ENCODE measurements at regions not wholly inside any gene's neighbourhood (a gene's known extent, or its start where the extent isn't known, plus 50 kb on each side); places are given as distances from the start of the nearest gene placed in this dataset.

DNA sequence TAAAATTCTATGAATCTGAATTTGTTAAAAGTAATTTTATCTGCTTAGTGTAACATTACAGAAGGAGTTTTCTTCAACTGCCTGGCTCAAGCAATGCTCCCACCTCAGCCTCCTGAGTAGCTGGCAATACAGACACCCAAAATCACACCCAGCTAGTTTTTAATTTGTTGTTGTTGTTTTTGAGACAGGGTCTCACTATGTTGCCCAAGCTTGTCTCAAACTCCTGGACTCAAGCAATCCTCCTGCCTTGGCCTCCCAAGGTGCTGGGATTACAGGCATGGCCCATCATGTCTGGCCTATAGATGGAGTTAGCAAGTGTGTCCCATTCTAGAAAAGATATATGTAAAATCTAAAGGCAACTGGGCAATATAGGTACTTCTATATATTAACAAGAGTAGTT lies 1580.4 kb upstream of the PRR20A start:
- H3K27me3 Mint-ChIP-seq (ENCODE audit: low read depth), result no peaks in the 10 kb centered on the region; the same call in 1 of the 2 replicates
- H3K36me3 Mint-ChIP-seq, result peaks cover 30% of the 10 kb centered on the region
- H3K4me3 Mint-ChIP-seq, result no peak overlapping the region
- no peak overlapping the region for H3K27ac Mint-ChIP-seq
- H3K4me1 Mint-ChIP-seq, result peaks cover 7% of the 10 kb centered on the region
- ATAC-seq (no peak), DNase-seq (ENCODE audit: low spot score) (no peak)
- ChIA-PET POLR2A (no interaction called here), CTCF (no interaction called here)
- H3K9me3 Mint-ChIP-seq, result peaks cover 22% of the 10 kb centered on the region
- TF ChIP-seq CREM (CRISPR knock-in tag; IDR thresholded peaks at IDR 0.05) (no peak), ZNF263 (CRISPR knock-in tag; IDR thresholded peaks at IDR 0.05; ENCODE audit: low read depth) (no peak), CBFB (CRISPR knock-in tag; IDR thresholded peaks at IDR 0.05; ENCODE audit: low read depth) (no peak), KAT7 (CRISPR knock-in tag; IDR thresholded peaks at IDR 0.05; ENCODE audit: borderline replicate concordance) (no peak), ESRRA (CRISPR knock-in tag; IDR thresholded peaks at IDR 0.05; ENCODE audit: borderline replicate concordance) (no peak), ZNF671 (CRISPR knock-in tag; IDR thresholded peaks at IDR 0.05) (0 out of 2 replicates have a peak, but pooled peaks have one; percentile 44), ZNF121 (CRISPR knock-in tag; IDR thresholded peaks at IDR 0.05) (peak; percentile 94), TEAD1 (CRISPR knock-in tag; IDR thresholded peaks at IDR 0.05) (no peak), PRRX2 (CRISPR knock-in tag; IDR thresholded peaks at IDR 0.05) (0 out of 2 replicates have a peak, but pooled peaks have one; percentile 72), FOXK1 (CRISPR knock-in tag; IDR thresholded peaks at IDR 0.05) (no peak), EMX1 (CRISPR knock-in tag; IDR thresholded peaks at IDR 0.05) (no peak), NR3C1 (CRISPR knock-in tag; conservative IDR thresholded peaks at IDR 0.05; ENCODE audit: low read depth) (no peak)
- TF ChIP-seq, protein P1, sequence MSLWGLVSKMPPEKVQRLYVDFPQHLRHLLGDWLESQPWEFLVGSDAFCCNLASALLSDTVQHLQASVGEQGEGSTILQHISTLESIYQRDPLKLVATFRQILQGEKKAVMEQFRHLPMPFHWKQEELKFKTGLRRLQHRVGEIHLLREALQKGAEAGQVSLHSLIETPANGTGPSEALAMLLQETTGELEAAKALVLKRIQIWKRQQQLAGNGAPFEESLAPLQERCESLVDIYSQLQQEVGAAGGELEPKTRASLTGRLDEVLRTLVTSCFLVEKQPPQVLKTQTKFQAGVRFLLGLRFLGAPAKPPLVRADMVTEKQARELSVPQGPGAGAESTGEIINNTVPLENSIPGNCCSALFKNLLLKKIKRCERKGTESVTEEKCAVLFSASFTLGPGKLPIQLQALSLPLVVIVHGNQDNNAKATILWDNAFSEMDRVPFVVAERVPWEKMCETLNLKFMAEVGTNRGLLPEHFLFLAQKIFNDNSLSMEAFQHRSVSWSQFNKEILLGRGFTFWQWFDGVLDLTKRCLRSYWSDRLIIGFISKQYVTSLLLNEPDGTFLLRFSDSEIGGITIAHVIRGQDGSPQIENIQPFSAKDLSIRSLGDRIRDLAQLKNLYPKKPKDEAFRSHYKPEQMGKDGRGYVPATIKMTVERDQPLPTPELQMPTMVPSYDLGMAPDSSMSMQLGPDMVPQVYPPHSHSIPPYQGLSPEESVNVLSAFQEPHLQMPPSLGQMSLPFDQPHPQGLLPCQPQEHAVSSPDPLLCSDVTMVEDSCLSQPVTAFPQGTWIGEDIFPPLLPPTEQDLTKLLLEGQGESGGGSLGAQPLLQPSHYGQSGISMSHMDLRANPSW (CRISPR knock-in tag; conservative IDR thresholded peaks at IDR 0.05; ENCODE audit: low read depth), result no peak
- TF ChIP-seq, protein P2, sequence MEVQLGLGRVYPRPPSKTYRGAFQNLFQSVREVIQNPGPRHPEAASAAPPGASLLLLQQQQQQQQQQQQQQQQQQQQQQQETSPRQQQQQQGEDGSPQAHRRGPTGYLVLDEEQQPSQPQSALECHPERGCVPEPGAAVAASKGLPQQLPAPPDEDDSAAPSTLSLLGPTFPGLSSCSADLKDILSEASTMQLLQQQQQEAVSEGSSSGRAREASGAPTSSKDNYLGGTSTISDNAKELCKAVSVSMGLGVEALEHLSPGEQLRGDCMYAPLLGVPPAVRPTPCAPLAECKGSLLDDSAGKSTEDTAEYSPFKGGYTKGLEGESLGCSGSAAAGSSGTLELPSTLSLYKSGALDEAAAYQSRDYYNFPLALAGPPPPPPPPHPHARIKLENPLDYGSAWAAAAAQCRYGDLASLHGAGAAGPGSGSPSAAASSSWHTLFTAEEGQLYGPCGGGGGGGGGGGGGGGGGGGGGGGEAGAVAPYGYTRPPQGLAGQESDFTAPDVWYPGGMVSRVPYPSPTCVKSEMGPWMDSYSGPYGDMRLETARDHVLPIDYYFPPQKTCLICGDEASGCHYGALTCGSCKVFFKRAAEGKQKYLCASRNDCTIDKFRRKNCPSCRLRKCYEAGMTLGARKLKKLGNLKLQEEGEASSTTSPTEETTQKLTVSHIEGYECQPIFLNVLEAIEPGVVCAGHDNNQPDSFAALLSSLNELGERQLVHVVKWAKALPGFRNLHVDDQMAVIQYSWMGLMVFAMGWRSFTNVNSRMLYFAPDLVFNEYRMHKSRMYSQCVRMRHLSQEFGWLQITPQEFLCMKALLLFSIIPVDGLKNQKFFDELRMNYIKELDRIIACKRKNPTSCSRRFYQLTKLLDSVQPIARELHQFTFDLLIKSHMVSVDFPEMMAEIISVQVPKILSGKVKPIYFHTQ (CRISPR knock-in tag; IDR thresholded peaks at IDR 0.05), result 0 out of 2 replicates have a peak, but pooled peaks have one; percentile 56
- TF ChIP-seq, protein P3, sequence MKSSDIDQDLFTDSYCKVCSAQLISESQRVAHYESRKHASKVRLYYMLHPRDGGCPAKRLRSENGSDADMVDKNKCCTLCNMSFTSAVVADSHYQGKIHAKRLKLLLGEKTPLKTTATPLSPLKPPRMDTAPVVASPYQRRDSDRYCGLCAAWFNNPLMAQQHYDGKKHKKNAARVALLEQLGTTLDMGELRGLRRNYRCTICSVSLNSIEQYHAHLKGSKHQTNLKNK (CRISPR knock-in tag; IDR thresholded peaks at IDR 0.05), result no peak; the same call in 1 of the 2 replicates
- TF ChIP-seq, protein P4, sequence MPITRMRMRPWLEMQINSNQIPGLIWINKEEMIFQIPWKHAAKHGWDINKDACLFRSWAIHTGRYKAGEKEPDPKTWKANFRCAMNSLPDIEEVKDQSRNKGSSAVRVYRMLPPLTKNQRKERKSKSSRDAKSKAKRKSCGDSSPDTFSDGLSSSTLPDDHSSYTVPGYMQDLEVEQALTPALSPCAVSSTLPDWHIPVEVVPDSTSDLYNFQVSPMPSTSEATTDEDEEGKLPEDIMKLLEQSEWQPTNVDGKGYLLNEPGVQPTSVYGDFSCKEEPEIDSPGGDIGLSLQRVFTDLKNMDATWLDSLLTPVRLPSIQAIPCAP (CRISPR knock-in tag; IDR thresholded peaks at IDR 0.05), result no peak
- TF ChIP-seq, protein P5, sequence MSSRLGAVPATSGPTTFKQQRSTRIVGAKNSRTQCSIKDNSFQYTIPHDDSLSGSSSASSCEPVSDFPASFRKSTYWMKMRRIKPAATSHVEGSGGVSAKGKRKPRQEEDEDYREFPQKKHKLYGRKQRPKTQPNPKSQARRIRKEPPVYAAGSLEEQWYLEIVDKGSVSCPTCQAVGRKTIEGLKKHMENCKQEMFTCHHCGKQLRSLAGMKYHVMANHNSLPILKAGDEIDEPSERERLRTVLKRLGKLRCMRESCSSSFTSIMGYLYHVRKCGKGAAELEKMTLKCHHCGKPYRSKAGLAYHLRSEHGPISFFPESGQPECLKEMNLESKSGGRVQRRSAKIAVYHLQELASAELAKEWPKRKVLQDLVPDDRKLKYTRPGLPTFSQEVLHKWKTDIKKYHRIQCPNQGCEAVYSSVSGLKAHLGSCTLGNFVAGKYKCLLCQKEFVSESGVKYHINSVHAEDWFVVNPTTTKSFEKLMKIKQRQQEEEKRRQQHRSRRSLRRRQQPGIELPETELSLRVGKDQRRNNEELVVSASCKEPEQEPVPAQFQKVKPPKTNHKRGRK (CRISPR knock-in tag; IDR thresholded peaks at IDR 0.05; ENCODE audit: borderline replicate concordance), result no peak
- TF ChIP-seq, protein P6, sequence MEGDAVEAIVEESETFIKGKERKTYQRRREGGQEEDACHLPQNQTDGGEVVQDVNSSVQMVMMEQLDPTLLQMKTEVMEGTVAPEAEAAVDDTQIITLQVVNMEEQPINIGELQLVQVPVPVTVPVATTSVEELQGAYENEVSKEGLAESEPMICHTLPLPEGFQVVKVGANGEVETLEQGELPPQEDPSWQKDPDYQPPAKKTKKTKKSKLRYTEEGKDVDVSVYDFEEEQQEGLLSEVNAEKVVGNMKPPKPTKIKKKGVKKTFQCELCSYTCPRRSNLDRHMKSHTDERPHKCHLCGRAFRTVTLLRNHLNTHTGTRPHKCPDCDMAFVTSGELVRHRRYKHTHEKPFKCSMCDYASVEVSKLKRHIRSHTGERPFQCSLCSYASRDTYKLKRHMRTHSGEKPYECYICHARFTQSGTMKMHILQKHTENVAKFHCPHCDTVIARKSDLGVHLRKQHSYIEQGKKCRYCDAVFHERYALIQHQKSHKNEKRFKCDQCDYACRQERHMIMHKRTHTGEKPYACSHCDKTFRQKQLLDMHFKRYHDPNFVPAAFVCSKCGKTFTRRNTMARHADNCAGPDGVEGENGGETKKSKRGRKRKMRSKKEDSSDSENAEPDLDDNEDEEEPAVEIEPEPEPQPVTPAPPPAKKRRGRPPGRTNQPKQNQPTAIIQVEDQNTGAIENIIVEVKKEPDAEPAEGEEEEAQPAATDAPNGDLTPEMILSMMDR (IDR thresholded peaks at IDR 0.05), result no peak
- TF ChIP-seq, protein P7, sequence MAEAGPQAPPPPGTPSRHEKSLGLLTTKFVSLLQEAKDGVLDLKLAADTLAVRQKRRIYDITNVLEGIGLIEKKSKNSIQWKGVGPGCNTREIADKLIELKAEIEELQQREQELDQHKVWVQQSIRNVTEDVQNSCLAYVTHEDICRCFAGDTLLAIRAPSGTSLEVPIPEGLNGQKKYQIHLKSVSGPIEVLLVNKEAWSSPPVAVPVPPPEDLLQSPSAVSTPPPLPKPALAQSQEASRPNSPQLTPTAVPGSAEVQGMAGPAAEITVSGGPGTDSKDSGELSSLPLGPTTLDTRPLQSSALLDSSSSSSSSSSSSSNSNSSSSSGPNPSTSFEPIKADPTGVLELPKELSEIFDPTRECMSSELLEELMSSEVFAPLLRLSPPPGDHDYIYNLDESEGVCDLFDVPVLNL (CRISPR knock-in tag; IDR thresholded peaks at IDR 0.05; ENCODE audit: borderline replicate concordance, low read depth), result no peak
- TF ChIP-seq, protein P8, sequence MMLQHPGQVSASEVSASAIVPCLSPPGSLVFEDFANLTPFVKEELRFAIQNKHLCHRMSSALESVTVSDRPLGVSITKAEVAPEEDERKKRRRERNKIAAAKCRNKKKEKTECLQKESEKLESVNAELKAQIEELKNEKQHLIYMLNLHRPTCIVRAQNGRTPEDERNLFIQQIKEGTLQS (CRISPR knock-in tag; conservative IDR thresholded peaks at IDR 0.05), result no peak
- TF ChIP-seq, protein P9, sequence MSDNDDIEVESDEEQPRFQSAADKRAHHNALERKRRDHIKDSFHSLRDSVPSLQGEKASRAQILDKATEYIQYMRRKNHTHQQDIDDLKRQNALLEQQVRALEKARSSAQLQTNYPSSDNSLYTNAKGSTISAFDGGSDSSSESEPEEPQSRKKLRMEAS (CRISPR knock-in tag; IDR thresholded peaks at IDR 0.05), result no peak
- TF ChIP-seq, protein P10, sequence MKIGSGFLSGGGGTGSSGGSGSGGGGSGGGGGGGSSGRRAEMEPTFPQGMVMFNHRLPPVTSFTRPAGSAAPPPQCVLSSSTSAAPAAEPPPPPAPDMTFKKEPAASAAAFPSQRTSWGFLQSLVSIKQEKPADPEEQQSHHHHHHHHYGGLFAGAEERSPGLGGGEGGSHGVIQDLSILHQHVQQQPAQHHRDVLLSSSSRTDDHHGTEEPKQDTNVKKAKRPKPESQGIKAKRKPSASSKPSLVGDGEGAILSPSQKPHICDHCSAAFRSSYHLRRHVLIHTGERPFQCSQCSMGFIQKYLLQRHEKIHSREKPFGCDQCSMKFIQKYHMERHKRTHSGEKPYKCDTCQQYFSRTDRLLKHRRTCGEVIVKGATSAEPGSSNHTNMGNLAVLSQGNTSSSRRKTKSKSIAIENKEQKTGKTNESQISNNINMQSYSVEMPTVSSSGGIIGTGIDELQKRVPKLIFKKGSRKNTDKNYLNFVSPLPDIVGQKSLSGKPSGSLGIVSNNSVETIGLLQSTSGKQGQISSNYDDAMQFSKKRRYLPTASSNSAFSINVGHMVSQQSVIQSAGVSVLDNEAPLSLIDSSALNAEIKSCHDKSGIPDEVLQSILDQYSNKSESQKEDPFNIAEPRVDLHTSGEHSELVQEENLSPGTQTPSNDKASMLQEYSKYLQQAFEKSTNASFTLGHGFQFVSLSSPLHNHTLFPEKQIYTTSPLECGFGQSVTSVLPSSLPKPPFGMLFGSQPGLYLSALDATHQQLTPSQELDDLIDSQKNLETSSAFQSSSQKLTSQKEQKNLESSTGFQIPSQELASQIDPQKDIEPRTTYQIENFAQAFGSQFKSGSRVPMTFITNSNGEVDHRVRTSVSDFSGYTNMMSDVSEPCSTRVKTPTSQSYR (CRISPR knock-in tag; IDR thresholded peaks at IDR 0.05), result no peak
- TF ChIP-seq, protein P11, sequence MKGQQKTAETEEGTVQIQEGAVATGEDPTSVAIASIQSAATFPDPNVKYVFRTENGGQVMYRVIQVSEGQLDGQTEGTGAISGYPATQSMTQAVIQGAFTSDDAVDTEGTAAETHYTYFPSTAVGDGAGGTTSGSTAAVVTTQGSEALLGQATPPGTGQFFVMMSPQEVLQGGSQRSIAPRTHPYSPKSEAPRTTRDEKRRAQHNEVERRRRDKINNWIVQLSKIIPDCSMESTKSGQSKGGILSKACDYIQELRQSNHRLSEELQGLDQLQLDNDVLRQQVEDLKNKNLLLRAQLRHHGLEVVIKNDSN (CRISPR knock-in tag; IDR thresholded peaks at IDR 0.05), result no peak
